T-helper 2 cell (primary cell): ENCODE measurements at regions not wholly inside any gene's neighbourhood (a gene's known extent, or its start where the extent isn't known, plus 50 kb on each side); places are given as distances from the start of the nearest gene placed in this dataset.

Experiments
- DNase-seq, 5 experiments: peaks; one replicate each; pipeline versions ENCODE4 v3.0.0 to v3.0.0-alpha.2; 2012 to 2022

DNA sequence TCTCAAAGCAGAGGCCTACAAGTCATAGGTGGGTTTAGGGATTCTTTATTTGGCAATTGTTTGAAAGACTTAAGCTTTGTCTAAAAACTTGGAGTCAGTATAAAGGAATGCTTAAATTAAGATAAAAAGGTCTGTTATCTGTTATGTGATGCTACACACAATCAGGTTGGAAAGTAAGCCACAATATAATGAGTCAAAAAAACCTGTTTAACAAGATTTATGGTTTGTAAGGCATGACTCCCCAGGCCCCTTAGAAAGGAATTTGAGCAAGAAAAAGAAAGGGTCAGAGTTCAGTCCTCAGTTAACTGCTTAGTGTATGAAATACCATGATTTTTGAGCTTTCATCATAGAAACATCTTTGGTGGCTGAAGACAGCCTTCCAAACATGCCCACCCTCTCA lies 66.8 kb upstream of the HMGN3 start:
- no peak for DNase-seq

DNA sequence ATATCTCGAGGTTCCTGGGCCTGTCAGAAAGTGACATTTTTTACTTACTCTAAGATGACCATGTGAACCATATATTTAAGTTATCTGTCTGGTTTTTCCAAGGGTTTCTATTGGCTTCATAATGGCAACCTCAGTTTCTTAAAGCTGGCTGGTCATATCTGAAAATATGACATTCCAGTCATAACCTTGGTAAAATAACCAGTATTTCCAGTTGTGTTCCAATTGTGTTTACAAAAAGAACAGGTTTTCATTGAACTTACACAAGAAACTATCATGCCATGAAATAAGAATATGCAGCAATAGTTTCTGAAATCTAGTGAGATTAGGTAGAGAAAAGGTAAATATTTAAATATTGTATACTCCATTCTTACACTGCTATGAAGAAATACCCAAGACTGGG lies 61.7 kb upstream of the HMGN3 start:
- no peak for DNase-seq
